ENCODE measurements at regions not wholly inside any gene's neighbourhood (a gene's known extent, or its start where the extent isn't known, plus 50 kb on each side); places are given as distances from the start of the nearest gene placed in this dataset.

- Histone ChIP-seq H3K4me3 (ENCODE audit: low read length) (no peak overlapping the region), H3K9me3 (ENCODE audit: low read depth, low read length) (no peaks in the 10 kb centered on the region), H3K27me3 (ENCODE audit: insufficient read depth, low read length) (no peaks in the 10 kb centered on the region), H3K4me1 (ENCODE audit: insufficient read depth, low read length) (no peaks in the 10 kb centered on the region)
Measured at GRCh38 chr6:113315879-113316278, 541.3 kb upstream of the MARCKS start.

- no peaks in the 10 kb centered on the region for H3K4me1 ChIP-seq (ENCODE audit: insufficient read depth, low read length)
- H3K27me3 ChIP-seq (ENCODE audit: insufficient read depth, low read length) = no peaks in the 10 kb centered on the region
- H3K9me3 ChIP-seq (ENCODE audit: low read depth, low read length) = no peaks in the 10 kb centered on the region
- no peak overlapping the region for H3K4me3 ChIP-seq (ENCODE audit: low read length)
Measured at GRCh38 chr6:113317442-113317841, 539.7 kb upstream of the MARCKS start.

GRCh38 chr6:113317891-113318574 is 539.1 kb upstream of the MARCKS start:
- H3K9me3 ChIP-seq (ENCODE audit: low read depth, low read length) = no peaks in the 10 kb centered on the region
- no peaks in the 10 kb centered on the region for H3K27me3 ChIP-seq (ENCODE audit: insufficient read depth, low read length)
- H3K4me1 ChIP-seq (ENCODE audit: insufficient read depth, low read length) = no peaks in the 10 kb centered on the region
- H3K4me3 ChIP-seq (ENCODE audit: low read length) = no peak overlapping the region

GRCh38 chr6:113318575-113318917 is 538.6 kb upstream of the MARCKS start:
- Histone ChIP-seq H3K4me1 (ENCODE audit: insufficient read depth, low read length) (no peaks in the 10 kb centered on the region), H3K27me3 (ENCODE audit: insufficient read depth, low read length) (no peaks in the 10 kb centered on the region), H3K9me3 (ENCODE audit: low read depth, low read length) (no peaks in the 10 kb centered on the region), H3K4me3 (ENCODE audit: low read length) (no peak overlapping the region)

- H3K4me3 ChIP-seq (ENCODE audit: low read length) = no peak overlapping the region
- no peaks in the 10 kb centered on the region for H3K4me1 ChIP-seq (ENCODE audit: insufficient read depth, low read length)
- H3K9me3 ChIP-seq (ENCODE audit: low read depth, low read length) = no peaks in the 10 kb centered on the region
Measured at GRCh38 chr6:113320653-113321052, 536.5 kb upstream of the MARCKS start.

GRCh38 chr6:113326781-113327180 is 530.4 kb upstream of the MARCKS start:
- Histone ChIP-seq H3K4me1 (ENCODE audit: insufficient read depth, low read length) (no peaks in the 10 kb centered on the region), H3K4me3 (ENCODE audit: low read length) (no peak overlapping the region), H3K27me3 (ENCODE audit: insufficient read depth, low read length) (no peaks in the 10 kb centered on the region), H3K9me3 (ENCODE audit: low read depth, low read length) (no peaks in the 10 kb centered on the region)

More at GRCh38 chr6:113320653-113321052, 536.5 kb upstream of the MARCKS start:
- H3K27me3 ChIP-seq (ENCODE audit: insufficient read depth, low read length) = no peaks in the 10 kb centered on the region

- H3K4me1 ChIP-seq (ENCODE audit: insufficient read depth, low read length) = no peaks in the 10 kb centered on the region
- H3K9me3 ChIP-seq (ENCODE audit: low read depth, low read length) = no peaks in the 10 kb centered on the region
- H3K4me3 ChIP-seq (ENCODE audit: low read length) = no peak overlapping the region
- no peaks in the 10 kb centered on the region for H3K27me3 ChIP-seq (ENCODE audit: insufficient read depth, low read length)
Measured at GRCh38 chr6:113328886-113329381, 528.2 kb upstream of the MARCKS start.

- H3K4me3 ChIP-seq (ENCODE audit: low read length) = no peak overlapping the region
- H3K4me1 ChIP-seq (ENCODE audit: insufficient read depth, low read length) = no peaks in the 10 kb centered on the region
- no peaks in the 10 kb centered on the region for H3K9me3 ChIP-seq (ENCODE audit: low read depth, low read length)
- no peaks in the 10 kb centered on the region for H3K27me3 ChIP-seq (ENCODE audit: insufficient read depth, low read length)
Measured at GRCh38 chr6:113329942-113330635, 527.1 kb upstream of the MARCKS start.

GRCh38 chr6:113330636-113330946 is 526.6 kb upstream of the MARCKS start:
- Histone ChIP-seq H3K4me1 (ENCODE audit: insufficient read depth, low read length) (no peaks in the 10 kb centered on the region), H3K27me3 (ENCODE audit: insufficient read depth, low read length) (no peaks in the 10 kb centered on the region), H3K9me3 (ENCODE audit: low read depth, low read length) (no peaks in the 10 kb centered on the region), H3K4me3 (ENCODE audit: low read length) (no peak overlapping the region)

- H3K4me3 ChIP-seq (ENCODE audit: low read length) = no peak overlapping the region
- H3K27me3 ChIP-seq (ENCODE audit: insufficient read depth, low read length) = no peaks in the 10 kb centered on the region
- H3K4me1 ChIP-seq (ENCODE audit: insufficient read depth, low read length) = no peaks in the 10 kb centered on the region
- no peaks in the 10 kb centered on the region for H3K9me3 ChIP-seq (ENCODE audit: low read depth, low read length)
Measured at GRCh38 chr6:113331021-113331420, 526.1 kb upstream of the MARCKS start.

- Histone ChIP-seq H3K4me1 (ENCODE audit: insufficient read depth, low read length) (no peaks in the 10 kb centered on the region), H3K27me3 (ENCODE audit: insufficient read depth, low read length) (no peaks in the 10 kb centered on the region), H3K4me3 (ENCODE audit: low read length) (no peak overlapping the region), H3K9me3 (ENCODE audit: low read depth, low read length) (no peaks in the 10 kb centered on the region)
Measured at GRCh38 chr6:113338644-113339043, 518.5 kb upstream of the MARCKS start.

- Histone ChIP-seq H3K4me3 (ENCODE audit: low read length) (no peak overlapping the region), H3K9me3 (ENCODE audit: low read depth, low read length) (no peaks in the 10 kb centered on the region), H3K4me1 (ENCODE audit: insufficient read depth, low read length) (no peaks in the 10 kb centered on the region), H3K27me3 (ENCODE audit: insufficient read depth, low read length) (no peaks in the 10 kb centered on the region)
Measured at GRCh38 chr6:113339209-113339608, 517.9 kb upstream of the MARCKS start.

- Histone ChIP-seq H3K4me3 (ENCODE audit: low read length) (no peak overlapping the region), H3K27me3 (ENCODE audit: insufficient read depth, low read length) (no peaks in the 10 kb centered on the region), H3K4me1 (ENCODE audit: insufficient read depth, low read length) (no peaks in the 10 kb centered on the region), H3K9me3 (ENCODE audit: low read depth, low read length) (no peaks in the 10 kb centered on the region)
Measured at GRCh38 chr6:113340371-113340770, 516.8 kb upstream of the MARCKS start.

GRCh38 chr6:113343940-113344339 is 513.2 kb upstream of the MARCKS start:
- H3K4me1 ChIP-seq (ENCODE audit: insufficient read depth, low read length) = no peaks in the 10 kb centered on the region
- H3K4me3 ChIP-seq (ENCODE audit: low read length) = no peak overlapping the region
- no peaks in the 10 kb centered on the region for H3K27me3 ChIP-seq (ENCODE audit: insufficient read depth, low read length)
- no peaks in the 10 kb centered on the region for H3K9me3 ChIP-seq (ENCODE audit: low read depth, low read length)

- H3K4me1 ChIP-seq (ENCODE audit: insufficient read depth, low read length) = no peaks in the 10 kb centered on the region
- H3K9me3 ChIP-seq (ENCODE audit: low read depth, low read length) = no peaks in the 10 kb centered on the region
- H3K4me3 ChIP-seq (ENCODE audit: low read length) = no peak overlapping the region
- H3K27me3 ChIP-seq (ENCODE audit: insufficient read depth, low read length) = no peaks in the 10 kb centered on the region
Measured at GRCh38 chr6:113344969-113345368, 512.2 kb upstream of the MARCKS start.

- Histone ChIP-seq H3K27me3 (ENCODE audit: insufficient read depth, low read length) (no peaks in the 10 kb centered on the region), H3K9me3 (ENCODE audit: low read depth, low read length) (no peaks in the 10 kb centered on the region), H3K4me3 (ENCODE audit: low read length) (no peak overlapping the region), H3K4me1 (ENCODE audit: insufficient read depth, low read length) (no peaks in the 10 kb centered on the region)
Measured at GRCh38 chr6:113347436-113347835, 509.7 kb upstream of the MARCKS start.
